ENCODE measurements at regions not wholly inside any gene's neighbourhood (a gene's known extent, or its start where the extent isn't known, plus 50 kb on each side); places are given as distances from the start of the nearest gene placed in this dataset.
"Not testable (repeated sequence)": the region's sequence is repeated elsewhere in the genome, so short reads cannot be mapped to it uniquely, and the experiment has no call there.

- no peak overlapping the region for H3K27ac ChIP-seq (ENCODE audit: low read length)
- no peaks in the 10 kb centered on the region for H3K27me3 ChIP-seq (ENCODE audit: low read depth, low read length)
- H3K9me3 ChIP-seq (ENCODE audit: control insufficient read depth in 1 of 2, low read length in 2 of 2): peaks cover 5 to 8% of the 10 kb centered on the region in 2 donors
- H3K36me3 ChIP-seq (ENCODE audit: control insufficient read depth in 1 of 2, insufficient read depth in 2 of 2, low read length in 2 of 2): no peaks in the 10 kb centered on the region
- H3K4me3 ChIP-seq (ENCODE audit: low read depth in 1 of 2, low read length in 2 of 2): no peak overlapping the region
- no peaks in the 10 kb centered on the region for H3K4me1 ChIP-seq (ENCODE audit: control insufficient read depth in 1 of 2, insufficient read depth in 2 of 2, low read length in 2 of 2)
These were observed 380.4 kb downstream of the NPHP4 start for GRCh38 chr1:5611851-5612250.

- Histone ChIP-seq H3K27me3 (ENCODE audit: low read depth, low read length) (no peaks in the 10 kb centered on the region), H3K36me3 (ENCODE audit: control insufficient read depth in 1 of 2, insufficient read depth in 2 of 2, low read length in 2 of 2) (no peaks in the 10 kb centered on the region), H3K27ac (ENCODE audit: low read length) (no peak overlapping the region), H3K4me3 (ENCODE audit: low read depth in 1 of 2, low read length in 2 of 2) (no peak overlapping the region), H3K4me1 (ENCODE audit: control insufficient read depth in 1 of 2, insufficient read depth in 2 of 2, low read length in 2 of 2) (no peaks in the 10 kb centered on the region), H3K9me3 (ENCODE audit: control insufficient read depth in 1 of 2, low read length in 2 of 2) (peaks cover 5 to 8% of the 10 kb centered on the region in 2 donors)
These were observed 380.8 kb downstream of the NPHP4 start for GRCh38 chr1:5611431-5611830.

- H3K36me3 ChIP-seq (ENCODE audit: control insufficient read depth in 1 of 2, insufficient read depth in 2 of 2, low read length in 2 of 2): no peaks in the 10 kb centered on the region
- no peak overlapping the region for H3K27ac ChIP-seq (ENCODE audit: low read length)
- H3K9me3 ChIP-seq (ENCODE audit: control insufficient read depth in 1 of 2, low read length in 2 of 2): peaks cover 5 to 8% of the 10 kb centered on the region in 2 donors
- H3K4me1 ChIP-seq (ENCODE audit: control insufficient read depth in 1 of 2, insufficient read depth in 2 of 2, low read length in 2 of 2): no peaks in the 10 kb centered on the region
- H3K4me3 ChIP-seq (ENCODE audit: low read depth in 1 of 2, low read length in 2 of 2): no peak overlapping the region
- H3K27me3 ChIP-seq (ENCODE audit: low read depth, low read length): no peaks in the 10 kb centered on the region
These were observed 381.8 kb downstream of the NPHP4 start for GRCh38 chr1:5610432-5610831.

- H3K4me1 ChIP-seq (ENCODE audit: control insufficient read depth in 1 of 2, insufficient read depth in 2 of 2, low read length in 2 of 2): no peaks in the 10 kb centered on the region
- no peak overlapping the region for H3K4me3 ChIP-seq (ENCODE audit: low read depth in 1 of 2, low read length in 2 of 2)
- no peaks in the 10 kb centered on the region for H3K36me3 ChIP-seq (ENCODE audit: control insufficient read depth in 1 of 2, insufficient read depth in 2 of 2, low read length in 2 of 2)
- no peak overlapping the region for H3K27ac ChIP-seq (ENCODE audit: low read length)
- H3K27me3 ChIP-seq (ENCODE audit: low read depth, low read length): peaks cover 3% of the 10 kb centered on the region
- H3K9me3 ChIP-seq (ENCODE audit: control insufficient read depth in 1 of 2, low read length in 2 of 2): no peaks in the 10 kb centered on the region
These were observed 388.7 kb downstream of the NPHP4 start for GRCh38 chr1:5603353-5604104.

GRCh38 chr1:5602718-5603117 is 389.5 kb downstream of the NPHP4 start:
- H3K27me3 ChIP-seq (ENCODE audit: low read depth, low read length); H3K4me1 ChIP-seq (ENCODE audit: control insufficient read depth in 1 of 2, insufficient read depth in 2 of 2, low read length in 2 of 2); H3K9me3 ChIP-seq (ENCODE audit: control insufficient read depth in 1 of 2, low read length in 2 of 2); H3K4me3 ChIP-seq (ENCODE audit: low read depth in 1 of 2, low read length in 2 of 2); H3K27ac ChIP-seq (ENCODE audit: low read length); H3K36me3 ChIP-seq (ENCODE audit: control insufficient read depth in 1 of 2, insufficient read depth in 2 of 2, low read length in 2 of 2): not testable (repeated sequence)

GRCh38 chr1:5601516-5601915 is 390.7 kb downstream of the NPHP4 start:
- no peaks in the 10 kb centered on the region for H3K9me3 ChIP-seq (ENCODE audit: control insufficient read depth in 1 of 2, low read length in 2 of 2)
- no peaks in the 10 kb centered on the region for H3K4me1 ChIP-seq (ENCODE audit: control insufficient read depth in 1 of 2, insufficient read depth in 2 of 2, low read length in 2 of 2)
- H3K36me3 ChIP-seq (ENCODE audit: control insufficient read depth in 1 of 2, insufficient read depth in 2 of 2, low read length in 2 of 2): no peaks in the 10 kb centered on the region
- no peak overlapping the region for H3K27ac ChIP-seq (ENCODE audit: low read length)
- no peak overlapping the region for H3K4me3 ChIP-seq (ENCODE audit: low read depth in 1 of 2, low read length in 2 of 2)
- H3K27me3 ChIP-seq (ENCODE audit: low read depth, low read length): peaks cover 3% of the 10 kb centered on the region

- H3K27me3 ChIP-seq (ENCODE audit: low read depth, low read length): peaks cover 3% of the 10 kb centered on the region
- H3K9me3 ChIP-seq (ENCODE audit: control insufficient read depth in 1 of 2, low read length in 2 of 2): no peaks in the 10 kb centered on the region
- no peaks in the 10 kb centered on the region for H3K36me3 ChIP-seq (ENCODE audit: control insufficient read depth in 1 of 2, insufficient read depth in 2 of 2, low read length in 2 of 2)
- H3K27ac ChIP-seq (ENCODE audit: low read length): no peak overlapping the region
- no peaks in the 10 kb centered on the region for H3K4me1 ChIP-seq (ENCODE audit: control insufficient read depth in 1 of 2, insufficient read depth in 2 of 2, low read length in 2 of 2)
- H3K4me3 ChIP-seq (ENCODE audit: low read depth in 1 of 2, low read length in 2 of 2): no peak overlapping the region
These were observed 392.7 kb downstream of the NPHP4 start for GRCh38 chr1:5599541-5599940.

- Histone ChIP-seq H3K27ac (ENCODE audit: low read length) (no peak overlapping the region), H3K4me3 (ENCODE audit: low read depth in 1 of 2, low read length in 2 of 2) (no peak overlapping the region), H3K4me1 (ENCODE audit: control insufficient read depth in 1 of 2, insufficient read depth in 2 of 2, low read length in 2 of 2) (no peaks in the 10 kb centered on the region), H3K36me3 (ENCODE audit: control insufficient read depth in 1 of 2, insufficient read depth in 2 of 2, low read length in 2 of 2) (no peaks in the 10 kb centered on the region), H3K27me3 (ENCODE audit: low read depth, low read length) (peaks cover 3% of the 10 kb centered on the region), H3K9me3 (ENCODE audit: control insufficient read depth in 1 of 2, low read length in 2 of 2) (no peaks in the 10 kb centered on the region)
These were observed 393.3 kb downstream of the NPHP4 start for GRCh38 chr1:5598824-5599395.

- no peaks in the 10 kb centered on the region for H3K4me1 ChIP-seq (ENCODE audit: control insufficient read depth in 1 of 2, insufficient read depth in 2 of 2, low read length in 2 of 2)
- no peaks in the 10 kb centered on the region for H3K9me3 ChIP-seq (ENCODE audit: control insufficient read depth in 1 of 2, low read length in 2 of 2)
- H3K36me3 ChIP-seq (ENCODE audit: control insufficient read depth in 1 of 2, insufficient read depth in 2 of 2, low read length in 2 of 2): no peaks in the 10 kb centered on the region
- H3K27ac ChIP-seq (ENCODE audit: low read length): no peak overlapping the region
- peaks cover 3% of the 10 kb centered on the region for H3K27me3 ChIP-seq (ENCODE audit: low read depth, low read length)
- no peak overlapping the region for H3K4me3 ChIP-seq (ENCODE audit: low read depth in 1 of 2, low read length in 2 of 2)
These were observed 394.0 kb downstream of the NPHP4 start for GRCh38 chr1:5597991-5598823.

GRCh38 chr1:5597171-5597850 is 394.9 kb downstream of the NPHP4 start:
- H3K36me3 ChIP-seq (ENCODE audit: control insufficient read depth in 1 of 2, insufficient read depth in 2 of 2, low read length in 2 of 2): no peaks in the 10 kb centered on the region
- H3K4me3 ChIP-seq (ENCODE audit: low read depth in 1 of 2, low read length in 2 of 2): no peak overlapping the region
- no peaks in the 10 kb centered on the region for H3K9me3 ChIP-seq (ENCODE audit: control insufficient read depth in 1 of 2, low read length in 2 of 2)
- H3K27ac ChIP-seq (ENCODE audit: low read length): no peak overlapping the region
- H3K4me1 ChIP-seq (ENCODE audit: control insufficient read depth in 1 of 2, insufficient read depth in 2 of 2, low read length in 2 of 2): no peaks in the 10 kb centered on the region
- H3K27me3 ChIP-seq (ENCODE audit: low read depth, low read length): peaks cover 3% of the 10 kb centered on the region

GRCh38 chr1:5596651-5597050 is 395.6 kb downstream of the NPHP4 start:
- Histone ChIP-seq H3K4me1 (ENCODE audit: control insufficient read depth in 1 of 2, insufficient read depth in 2 of 2, low read length in 2 of 2) (no peaks in the 10 kb centered on the region), H3K36me3 (ENCODE audit: control insufficient read depth in 1 of 2, insufficient read depth in 2 of 2, low read length in 2 of 2) (no peaks in the 10 kb centered on the region), H3K27me3 (ENCODE audit: low read depth, low read length) (peaks cover 3% of the 10 kb centered on the region), H3K9me3 (ENCODE audit: control insufficient read depth in 1 of 2, low read length in 2 of 2) (peaks cover 0 to 5% of the 10 kb centered on the region in 2 donors), H3K4me3 (ENCODE audit: low read depth in 1 of 2, low read length in 2 of 2) (no peak overlapping the region), H3K27ac (ENCODE audit: low read length) (no peak overlapping the region)

Data from muscle layer of duodenum (tissue), 2 donors.